Fibroblast of skin of right quadriceps (primary cell): ENCODE measurements at regions not wholly inside any gene's neighbourhood (a gene's known extent, or its start where the extent isn't known, plus 50 kb on each side); places are given as distances from the start of the nearest gene placed in this dataset.

Experiments
- DNase-seq: peaks from one replicate; pipeline ENCODE4 v3.0.0-alpha.2; 2013

GRCh38 chr7:70907259-70908247 lies 224.4 kb upstream of the GALNT17 start:
- peak; percentile 36 for DNase-seq

DNA sequence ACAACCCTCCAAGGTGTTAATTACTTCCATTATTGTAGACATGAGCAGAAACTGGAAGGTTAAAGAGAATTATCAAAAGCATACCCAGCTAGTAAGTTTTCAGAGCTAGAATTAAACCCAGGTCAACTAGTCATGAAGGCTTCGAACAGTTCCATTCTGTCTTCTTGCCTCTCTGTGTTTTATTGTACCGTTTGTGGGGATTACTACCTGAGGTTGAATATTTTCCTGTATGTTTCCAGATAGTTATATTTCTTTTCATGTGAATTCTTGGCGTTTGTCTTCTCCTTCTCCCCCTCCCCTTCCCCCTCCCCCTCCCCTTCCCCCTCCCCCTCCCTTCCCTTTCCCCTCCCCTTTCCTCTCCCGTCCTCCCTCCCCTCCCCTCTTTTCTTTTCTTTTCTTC lies 218.0 kb upstream of the GALNT17 start:
- no peak for DNase-seq

DNA sequence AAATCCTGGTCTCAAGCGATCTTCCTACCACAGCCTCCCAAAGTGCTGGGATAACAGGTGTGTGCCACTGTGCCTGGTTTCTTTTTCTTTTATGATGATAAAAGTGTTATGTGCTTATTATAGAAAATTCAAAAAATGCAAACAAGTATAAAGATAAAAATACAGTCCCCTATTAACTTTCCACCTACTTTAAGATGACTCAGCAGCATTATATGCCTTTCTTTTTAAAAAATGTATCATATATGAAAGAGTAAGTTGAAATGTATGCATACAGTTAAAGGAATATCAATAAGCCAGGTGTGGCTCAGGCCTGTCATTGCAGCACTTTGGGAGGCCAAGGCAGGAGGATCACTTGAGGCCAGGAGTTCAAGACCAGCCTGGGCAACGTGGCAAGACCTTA lies 216.9 kb upstream of the GALNT17 start:
- DNase-seq, result no peak

DNA sequence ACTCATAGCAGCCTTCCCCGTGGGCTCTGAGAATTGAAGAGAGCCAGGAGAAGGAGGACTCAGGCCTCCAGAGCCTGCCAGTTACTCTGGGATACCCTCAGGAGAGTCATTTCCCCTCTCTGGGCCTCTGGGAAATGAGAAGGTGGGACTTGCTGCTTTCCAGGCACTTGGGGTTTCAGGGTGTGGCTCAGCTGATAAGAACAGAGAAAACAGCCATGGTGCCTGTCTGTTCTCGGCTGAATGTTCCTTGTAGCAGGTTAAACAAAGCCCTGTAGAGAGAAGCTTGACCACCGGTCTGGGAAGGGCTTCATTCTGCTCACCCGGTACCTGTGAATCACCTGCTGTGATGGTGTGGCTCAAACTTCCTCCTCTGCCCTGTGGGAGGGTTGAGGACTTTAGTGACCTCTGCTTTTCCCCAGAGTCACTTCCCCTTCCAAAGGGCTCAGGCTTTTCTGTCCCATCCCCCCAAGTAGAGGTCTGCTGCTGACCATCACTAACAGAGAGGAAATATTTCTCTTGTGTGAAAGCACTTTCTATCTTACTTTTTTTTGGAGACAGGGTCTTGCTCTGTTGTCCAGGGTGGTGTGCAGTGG lies 212.4 kb upstream of the GALNT17 start:
- no peak for DNase-seq

GRCh38 chr7:70920876-70921275 lies 211.1 kb upstream of the GALNT17 start:
- DNase-seq, result no peak

- peak; percentile 31 for DNase-seq
Observed at GRCh38 chr7:70923181-70923845, 208.6 kb upstream of the GALNT17 start.

- no peak for DNase-seq
Observed at GRCh38 chr7:70925411-70926115, 206.4 kb upstream of the GALNT17 start.

DNA sequence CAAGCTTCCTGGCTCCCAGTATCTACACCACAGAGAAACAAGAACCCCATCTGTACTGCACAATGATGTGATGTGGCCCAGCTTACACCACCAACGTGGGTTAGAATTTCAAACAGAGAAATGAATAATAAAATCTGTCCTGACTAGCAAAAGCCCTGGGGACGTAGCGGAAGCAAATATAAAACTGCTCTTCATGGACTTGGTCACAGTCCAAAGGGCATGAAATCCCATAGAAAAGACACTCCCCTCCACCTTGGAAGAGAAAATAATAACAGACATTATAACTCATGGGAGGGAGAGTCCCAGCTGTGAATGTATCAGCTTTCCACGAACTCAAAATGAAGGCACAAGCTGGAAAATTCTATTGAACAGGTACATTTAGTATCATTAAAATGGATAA lies 205.3 kb upstream of the GALNT17 start:
- no peak for DNase-seq

DNA sequence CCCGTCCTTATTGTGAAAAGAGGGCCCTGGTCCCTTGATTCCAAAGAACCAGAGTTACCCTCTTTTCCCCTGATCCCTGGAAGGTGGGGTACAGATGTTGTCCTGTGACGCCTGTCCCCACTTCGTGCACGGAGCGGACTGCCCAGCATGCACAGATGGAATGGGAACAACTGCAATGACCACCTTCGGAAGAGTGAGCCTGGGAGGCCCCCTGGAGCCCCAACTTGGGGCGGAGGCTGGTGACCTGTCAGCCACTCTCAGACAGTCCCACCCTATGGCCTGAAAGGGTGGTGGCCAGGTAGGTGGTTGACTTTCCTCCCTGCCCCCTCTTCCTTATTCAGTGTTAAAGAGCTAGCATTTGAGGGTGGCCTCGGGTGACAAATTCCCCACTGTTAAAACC lies 196.6 kb upstream of the GALNT17 start:
- no peak for DNase-seq

DNA sequence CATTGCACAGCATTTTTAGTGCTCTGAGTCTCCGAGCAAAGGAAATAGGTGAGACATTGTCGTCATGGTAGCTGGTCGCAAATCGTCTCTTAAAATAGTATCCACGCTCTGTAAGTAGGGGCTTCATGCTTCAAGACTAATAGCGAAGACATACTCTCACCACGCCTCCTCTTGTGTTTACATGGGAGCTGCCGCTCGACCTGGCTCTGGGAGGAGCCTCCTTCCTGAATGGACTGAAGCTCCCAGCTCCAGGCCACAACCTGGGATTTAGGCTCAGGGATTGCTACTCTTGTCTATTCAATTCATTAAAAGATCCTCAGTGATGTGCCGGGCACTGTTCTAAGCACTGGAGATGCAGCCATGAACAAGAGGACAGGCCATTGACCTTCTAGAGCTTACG lies 196.1 kb upstream of the GALNT17 start:
- no peak for DNase-seq

DNA sequence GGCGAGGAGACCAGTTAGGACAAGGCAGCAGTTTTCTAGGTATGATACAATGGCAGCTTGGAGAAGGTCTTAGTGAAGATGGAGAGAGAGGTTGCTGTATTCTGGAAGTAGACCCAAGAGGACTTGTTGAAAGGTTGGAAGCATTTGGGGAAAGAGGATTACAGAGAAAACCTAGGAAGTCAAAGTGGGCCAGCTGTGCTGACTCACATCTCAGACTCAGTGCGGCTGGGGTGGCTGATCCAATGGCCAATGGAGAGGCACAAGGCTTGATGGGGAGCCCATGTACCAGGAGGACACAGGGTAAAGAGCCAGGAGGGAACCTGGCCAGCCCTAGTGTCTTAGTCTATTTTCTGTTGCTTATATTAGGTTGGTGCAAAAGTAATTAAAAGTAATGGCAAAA lies 194.5 kb upstream of the GALNT17 start:
- DNase-seq, result no peak

DNA sequence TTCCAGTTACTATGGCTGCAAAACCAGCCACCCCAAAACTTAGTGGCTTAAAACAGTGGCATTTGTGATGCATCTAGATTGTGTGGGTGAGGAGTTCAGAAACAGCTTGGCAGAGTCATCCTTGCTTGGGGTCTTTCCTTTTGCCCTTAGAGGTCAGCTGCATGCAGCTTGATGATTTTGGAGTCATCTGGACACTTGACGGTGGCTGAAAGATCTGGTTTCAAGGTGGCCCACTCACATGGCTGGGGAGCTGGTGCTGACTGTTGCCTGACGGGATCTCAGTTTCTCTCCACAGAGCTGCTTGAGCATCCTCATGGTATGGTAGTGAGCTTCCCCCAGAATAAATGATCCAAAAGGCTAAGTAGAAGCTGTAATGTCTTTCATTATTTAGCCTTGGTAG lies 191.3 kb upstream of the GALNT17 start:
- DNase-seq, result no peak

DNA sequence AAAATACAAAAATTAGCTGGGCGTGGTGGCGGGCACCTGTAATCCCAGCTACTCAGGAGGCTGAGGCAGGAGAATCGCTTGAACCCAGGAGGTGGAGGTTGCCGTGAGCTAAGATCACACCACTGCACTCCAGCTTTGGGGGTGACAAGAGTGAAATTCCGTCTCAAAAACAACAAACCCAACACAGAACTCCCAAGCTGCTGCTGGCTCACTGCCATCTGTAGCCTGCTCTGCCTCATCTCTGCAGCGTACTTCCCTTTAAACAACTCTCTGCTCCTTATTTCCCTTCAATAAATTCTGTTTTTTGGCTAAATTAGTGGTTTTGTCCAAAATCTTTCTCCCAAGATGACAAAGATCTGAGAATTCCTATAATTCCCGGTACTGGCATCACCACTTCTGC lies 189.2 kb upstream of the GALNT17 start:
- no peak for DNase-seq

- no peak for DNase-seq
Observed at GRCh38 chr7:70944516-70944915, 187.4 kb upstream of the GALNT17 start.

GRCh38 chr7:70947181-70947580 lies 184.8 kb upstream of the GALNT17 start:
- no peak for DNase-seq

- DNase-seq, result no peak
Observed at GRCh38 chr7:70949862-70950261, 182.1 kb upstream of the GALNT17 start.

DNA sequence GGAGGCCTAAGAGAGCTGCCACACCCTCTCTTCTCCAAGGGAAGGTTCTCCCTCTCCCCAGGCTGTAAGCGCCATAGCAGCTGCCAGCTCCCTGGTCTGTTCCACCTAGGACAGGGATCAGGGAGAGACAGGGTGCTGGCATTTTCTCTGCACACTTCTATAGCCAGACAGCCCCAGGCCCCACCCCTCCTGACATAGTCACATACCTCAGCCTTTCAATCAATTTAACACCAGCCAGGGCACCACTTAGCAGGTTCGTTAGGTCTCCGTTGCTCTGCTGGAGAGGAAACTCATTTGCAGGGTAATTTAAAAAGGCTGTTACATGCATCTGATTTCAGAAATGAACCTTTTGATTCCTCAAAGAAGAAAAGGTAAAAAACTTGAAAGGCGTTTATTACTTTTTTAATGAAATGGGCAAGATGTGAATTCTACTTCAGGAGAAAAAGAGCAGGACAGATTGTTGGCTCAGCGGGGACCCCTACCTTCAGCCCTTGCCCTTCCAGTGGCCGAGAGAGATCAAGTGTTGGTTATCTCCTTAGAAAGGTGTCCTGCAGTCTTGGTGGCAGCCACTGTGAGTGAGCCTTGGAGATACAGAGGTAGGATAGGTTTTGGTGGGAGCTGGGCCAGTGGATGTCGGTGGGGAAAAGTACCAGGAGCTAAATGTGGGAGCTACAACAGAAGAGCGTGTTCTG lies 180.5 kb upstream of the GALNT17 start:
- no peak for DNase-seq

DNA sequence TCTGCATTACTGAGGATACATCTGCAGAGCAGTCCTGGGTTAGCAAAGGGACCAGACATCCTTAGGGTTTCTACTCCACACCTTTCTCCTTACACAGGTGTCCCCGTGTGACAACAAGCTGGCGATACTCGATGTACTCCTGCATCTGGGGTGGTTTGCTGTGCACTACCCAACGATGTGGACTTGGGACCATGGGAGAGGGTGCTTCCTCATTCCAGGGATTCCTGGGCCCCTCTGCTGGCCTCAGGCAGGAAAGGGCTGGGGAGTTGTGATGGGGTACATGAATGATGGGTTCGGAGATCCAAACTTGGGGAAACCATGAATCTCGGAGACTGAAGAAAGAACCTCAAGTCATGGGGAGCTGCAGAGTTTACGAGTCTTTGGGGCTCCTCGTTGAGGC lies 179.6 kb upstream of the GALNT17 start:
- DNase-seq, result no peak

DNA sequence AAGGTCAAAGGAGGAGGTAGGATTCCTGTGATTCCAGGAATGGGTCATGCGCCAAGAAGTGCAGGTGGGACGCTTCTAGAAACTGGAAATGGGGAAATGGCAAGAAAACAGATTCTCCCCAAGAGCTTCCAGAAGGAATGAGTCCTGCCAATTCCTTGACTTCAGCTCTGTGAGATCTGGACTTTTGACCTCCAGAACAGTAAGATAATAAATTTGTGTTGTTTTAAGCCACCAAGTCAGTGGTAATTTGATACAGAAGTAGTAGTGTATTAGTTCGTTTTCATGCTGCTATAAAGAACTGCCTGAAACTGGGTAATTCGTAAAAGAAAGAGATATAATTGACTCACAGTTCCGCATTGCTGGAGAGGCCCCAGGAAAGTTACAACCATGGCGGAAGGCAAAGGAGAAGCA lies 178.6 kb upstream of the GALNT17 start:
- no peak for DNase-seq

DNA sequence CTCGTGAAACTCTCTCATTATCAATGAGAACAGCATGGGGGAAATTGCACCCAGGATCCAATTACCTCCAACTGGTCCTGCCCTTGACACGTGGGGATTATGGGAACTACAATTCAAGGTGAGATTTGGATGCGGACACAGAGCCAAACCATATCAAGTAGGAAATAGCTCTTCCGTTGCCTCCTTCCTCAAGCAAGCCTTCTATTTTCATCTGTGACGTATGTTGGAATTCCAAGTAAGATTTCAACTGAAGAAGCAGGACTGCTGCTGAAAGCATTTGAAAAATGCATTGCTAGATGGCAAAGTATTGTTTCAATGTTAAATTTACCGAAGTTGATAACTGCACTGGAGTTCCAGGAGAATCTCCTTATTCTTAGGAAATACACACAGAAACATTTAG lies 178.1 kb upstream of the GALNT17 start:
- no peak for DNase-seq

GRCh38 chr7:70972693-70973092 lies 159.3 kb upstream of the GALNT17 start:
- DNase-seq, result no peak

GRCh38 chr7:70975754-70976153 lies 156.2 kb upstream of the GALNT17 start:
- no peak for DNase-seq

DNA sequence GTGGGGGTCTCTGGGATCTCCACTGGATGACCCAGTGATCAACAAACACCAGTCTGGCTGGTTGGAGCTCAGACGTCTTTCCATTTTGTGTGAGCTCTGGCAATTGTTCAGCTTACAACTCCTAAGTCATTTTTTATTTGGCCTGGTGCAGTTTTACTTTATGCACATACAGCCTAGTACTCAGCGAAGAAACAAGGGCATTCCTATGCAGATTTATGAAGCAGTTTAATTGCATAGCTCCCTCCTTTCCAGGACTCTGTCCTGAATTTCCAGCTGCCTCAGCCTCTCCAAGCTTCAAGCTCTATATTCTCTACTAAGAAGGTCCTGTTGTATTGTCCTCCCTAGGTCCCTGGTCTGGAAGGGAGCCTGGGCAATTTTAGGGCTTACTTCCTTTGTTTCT lies 145.6 kb upstream of the GALNT17 start:
- no peak for DNase-seq
